MM.1S (cell line): ENCODE measurements at regions not wholly inside any gene's neighbourhood (a gene's known extent, or its start where the extent isn't known, plus 50 kb on each side); places are given as distances from the start of the nearest gene placed in this dataset.
"Not testable (repeated sequence)": the region's sequence is repeated elsewhere in the genome, so short reads cannot be mapped to it uniquely, and the experiment has no call there.

ENCODE experiments used
- CTCF ChIP-seq: fragments of 300-600 bp; sonication (generic); IDR thresholded peaks from 2 replicates; pipeline ENCODE4 v1.5.1; 2016; ENCODE audit warnings: antibody characterized with exemption, low read length, mixed read lengths
- EZH2 ChIP-seq: fragments of 300-600 bp; sonication (generic); optimal IDR thresholded peaks from 2 replicates; pipeline ENCODE3; 2017; ENCODE audit warnings: low read depth, mild to moderate bottlenecking, antibody characterized with exemption, low read length, mixed read lengths

- not testable (repeated sequence) for TF ChIP-seq CTCF, EZH2
Observed at GRCh38 chr1:121547726-121548125, 363.0 kb downstream of the SRGAP2C start.
